Stomach (tissue), 8 donors: ENCODE measurements at regions not wholly inside any gene's neighbourhood (a gene's known extent, or its start where the extent isn't known, plus 50 kb on each side); places are given as distances from the start of the nearest gene placed in this dataset.

Source experiments
- DNase-seq, 2 donors: peaks; one replicate each; pipeline versions ENCODE4 v3.0.0 to v3.0.0-alpha.2; 2013 to 2019
- H3K27ac ChIP-seq, 5 donors: fragments of 200-600 bp in 4 of 5; sonication (generic) in 4 of 5; one replicate each; pipeline ENCODE4 v1.5.1; 2013 to 2019; ENCODE audit warnings: mild to moderate bottlenecking in 1 of 5, moderate library complexity in 1 of 5
- H3K27me3 ChIP-seq, 3 donors: fragments of 200-600 bp; sonication (generic); one replicate each; pipeline ENCODE4 v1.5.1; 2017 to 2019; ENCODE audit warnings: mixed run types in 1 of 3
- H3K36me3 ChIP-seq, 4 donors: fragments of 200-600 bp; sonication (generic); 1 replicate in 3 of 4; 2 replicates in 1 of 4; pipeline ENCODE4 v1.5.1; 2016 to 2019
- H3K4me1 ChIP-seq, 4 donors: fragments of 200-600 bp; sonication (generic); one replicate each; pipeline ENCODE4 v1.5.1; 2016 to 2019
- H3K4me3 ChIP-seq, 4 donors: fragments of 200-600 bp; sonication (generic) in 3 of 4; one replicate each; pipeline ENCODE4 v1.5.1; 2016 to 2019; ENCODE audit warnings: mild to moderate bottlenecking in 1 of 4
- H3K9me3 ChIP-seq, 4 donors: fragments of 200-600 bp; sonication (generic); one replicate each; pipeline ENCODE4 v1.5.1; 2016 to 2019
- EP300 ChIP-seq: sonication (generic); formaldehyde crosslinking; IDR thresholded peaks from one replicate; pipeline ENCODE4 v1.6.1; 2017; ENCODE audit warnings: antibody characterized with exemption
- POLR2A ChIP-seq, 4 donors: fragments of 450-650 bp; IDR thresholded peaks; one replicate each; pipeline ENCODE4 v1.6.1; 2016; ENCODE audit warnings: antibody characterized with exemption in 4 of 4, control low read depth in 2 of 4, mild to moderate bottlenecking in 1 of 4, moderate library complexity in 1 of 4
- POLR2AphosphoS5 ChIP-seq, 3 donors: sonication (generic); formaldehyde crosslinking; IDR thresholded peaks; one replicate each; pipeline ENCODE4 v1.6.1; 2016; ENCODE audit warnings: antibody characterized with exemption in 3 of 3
- WGBS, 5 donors: extraction: QIAGEN DNeasy Blood & Tissue Kit in 3 of 5; methylation state at CpG; one replicate each; pipeline versions ENCODE4 v1.1.5 to v1.1.7; 2013 to 2018; 5-methylcytosine and 5-hydroxymethylcytosine counted together
- intact Hi-C: fragments of 100-400 bp; cut with DNase I; formaldehyde crosslinking; loops from one replicate; pipeline ENCODE4 v1.15.1; 2023; ENCODE audit warnings: low total_unique reads
- TF ChIP-seq, protein P1 (sequence below), 7 experiments: fragments of 450-650 bp in 4 of 7; fragments of 200-600 bp in 3 of 7; sonication (generic) in 3 of 7; IDR thresholded peaks; one replicate each; pipeline ENCODE4 v1.5.1; 2016 to 2019; ENCODE audit warnings: antibody characterized with exemption in 7 of 7, control low read depth in 2 of 7, mild to moderate bottlenecking in 1 of 7
- donor health status: healthy with polysubstance abuse.
- donor health status: Bipolar disorder and iron deficiency.
- donor health status: healthy.

DNA sequence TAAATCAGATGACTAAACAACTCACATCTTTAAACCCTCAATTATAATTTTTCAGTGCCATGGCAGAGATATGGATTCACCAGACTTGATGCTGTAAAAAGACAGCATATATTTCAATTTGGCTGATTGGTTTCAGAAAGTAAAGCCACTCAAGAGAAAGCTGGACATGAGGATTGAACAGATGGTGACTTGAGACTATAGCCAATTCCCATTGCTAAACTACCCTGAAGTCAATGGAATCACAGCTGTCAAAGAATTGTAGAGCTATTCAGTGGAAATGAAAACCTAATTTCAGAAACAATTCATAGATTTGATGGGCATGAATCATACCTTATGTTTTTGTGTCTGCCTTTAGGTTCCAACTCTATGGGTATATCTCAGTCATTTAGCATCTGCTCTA is 510.6 kb upstream of the BOD1L1 start:
- intact Hi-C loops, result no loop called here
- Histone ChIP-seq H3K4me1 (no peaks in the 10 kb centered on the region), H3K36me3 (no peaks in the 10 kb centered on the region), H3K27me3 (no peaks in the 10 kb centered on the region), H3K4me3 (no peak overlapping the region), H3K27ac (no peak overlapping the region), H3K9me3 (no peaks in the 10 kb centered on the region)
- DNase-seq, result no peak
- no peak for TF ChIP-seq POLR2AphosphoS5 (IDR thresholded peaks at IDR 0.05)
- TF ChIP-seq EP300, result no peak
- TF ChIP-seq, protein P1, sequence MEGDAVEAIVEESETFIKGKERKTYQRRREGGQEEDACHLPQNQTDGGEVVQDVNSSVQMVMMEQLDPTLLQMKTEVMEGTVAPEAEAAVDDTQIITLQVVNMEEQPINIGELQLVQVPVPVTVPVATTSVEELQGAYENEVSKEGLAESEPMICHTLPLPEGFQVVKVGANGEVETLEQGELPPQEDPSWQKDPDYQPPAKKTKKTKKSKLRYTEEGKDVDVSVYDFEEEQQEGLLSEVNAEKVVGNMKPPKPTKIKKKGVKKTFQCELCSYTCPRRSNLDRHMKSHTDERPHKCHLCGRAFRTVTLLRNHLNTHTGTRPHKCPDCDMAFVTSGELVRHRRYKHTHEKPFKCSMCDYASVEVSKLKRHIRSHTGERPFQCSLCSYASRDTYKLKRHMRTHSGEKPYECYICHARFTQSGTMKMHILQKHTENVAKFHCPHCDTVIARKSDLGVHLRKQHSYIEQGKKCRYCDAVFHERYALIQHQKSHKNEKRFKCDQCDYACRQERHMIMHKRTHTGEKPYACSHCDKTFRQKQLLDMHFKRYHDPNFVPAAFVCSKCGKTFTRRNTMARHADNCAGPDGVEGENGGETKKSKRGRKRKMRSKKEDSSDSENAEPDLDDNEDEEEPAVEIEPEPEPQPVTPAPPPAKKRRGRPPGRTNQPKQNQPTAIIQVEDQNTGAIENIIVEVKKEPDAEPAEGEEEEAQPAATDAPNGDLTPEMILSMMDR (IDR thresholded peaks at IDR 0.05), result no peak
- TF ChIP-seq POLR2A (IDR thresholded peaks at IDR 0.05), result no peak

DNA sequence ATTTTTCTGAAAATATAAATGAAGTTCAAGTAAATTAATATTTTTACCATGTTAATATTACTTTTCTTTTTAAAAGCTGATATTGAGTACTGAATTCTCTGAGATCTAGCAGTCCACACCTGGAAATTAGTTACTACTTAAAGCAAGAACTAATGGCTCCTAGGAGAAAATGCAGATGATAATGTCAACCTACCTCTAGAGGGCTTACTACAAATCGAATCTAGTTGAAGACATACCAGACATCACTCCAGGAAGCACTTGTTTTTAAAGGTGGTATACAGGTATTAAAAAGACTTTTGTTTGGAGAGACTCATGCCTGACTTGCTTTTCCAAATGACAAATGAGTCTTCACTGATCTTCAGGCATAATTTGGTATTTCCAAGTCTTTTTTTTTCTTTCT is 516.4 kb upstream of the BOD1L1 start:
- H3K4me1 ChIP-seq, result no peaks in the 10 kb centered on the region
- intact Hi-C loops, result no loop called here
- H3K27me3 ChIP-seq, result no peaks in the 10 kb centered on the region
- WGBS, 5 donors, result 14 to 31% (median 17%) methylated on average over 1 of the region's 1 CpG
- TF ChIP-seq POLR2AphosphoS5 (IDR thresholded peaks at IDR 0.05), result no peak
- no peak for TF ChIP-seq EP300
- TF ChIP-seq, protein P1 (IDR thresholded peaks at IDR 0.05), result no peak
- TF ChIP-seq POLR2A (IDR thresholded peaks at IDR 0.05), result no peak
- H3K36me3 ChIP-seq, result no peaks in the 10 kb centered on the region
- no peaks in the 10 kb centered on the region for H3K9me3 ChIP-seq
- H3K4me3 ChIP-seq, result no peak overlapping the region
- no peak for DNase-seq
- H3K27ac ChIP-seq, result no peak overlapping the region

DNA sequence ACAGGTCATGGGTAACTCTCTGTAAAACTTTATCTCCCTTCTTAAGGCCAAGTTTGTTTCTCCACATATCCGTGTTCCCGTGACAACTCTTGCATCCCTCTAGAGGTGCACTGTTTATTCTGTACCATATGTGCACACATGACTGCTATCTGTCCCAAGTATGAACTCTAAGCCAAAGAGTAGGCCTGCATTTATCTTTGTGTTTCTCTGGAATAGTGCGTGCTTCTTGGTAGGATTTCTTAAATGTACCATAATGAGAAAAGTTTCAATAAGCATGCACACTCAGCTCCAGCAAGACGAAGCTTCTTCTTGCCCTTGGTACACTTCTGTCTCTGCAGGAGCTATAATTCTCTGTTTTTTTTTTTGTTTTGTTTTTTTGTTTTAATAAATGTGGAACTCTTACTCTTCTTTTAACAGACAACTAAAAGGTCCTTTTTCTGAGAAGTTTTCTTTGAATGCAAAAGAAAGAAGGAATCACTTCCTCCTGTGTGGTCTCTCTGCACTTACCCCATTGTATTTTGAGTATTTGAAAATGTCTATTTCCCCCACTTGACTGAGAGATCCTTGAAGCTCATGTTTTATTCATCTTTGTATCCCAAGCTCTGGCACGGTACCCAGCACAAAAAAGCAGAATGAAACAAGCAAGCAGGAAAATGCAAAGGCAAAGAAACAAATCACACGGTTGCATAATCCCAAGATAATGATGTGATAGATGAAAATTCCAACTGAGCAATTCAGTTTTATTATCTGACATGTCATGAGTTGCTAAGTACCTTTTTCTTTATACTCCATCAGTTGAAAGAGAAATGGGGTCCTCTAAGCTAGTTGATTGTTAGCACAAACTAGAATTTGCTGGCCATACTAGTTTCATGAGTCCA is 521.9 kb upstream of the BOD1L1 start:
- 45 to 51% (median 49%) methylated on average over 5 to 6 of the region's 6 CpGs for WGBS, 5 donors

DNA sequence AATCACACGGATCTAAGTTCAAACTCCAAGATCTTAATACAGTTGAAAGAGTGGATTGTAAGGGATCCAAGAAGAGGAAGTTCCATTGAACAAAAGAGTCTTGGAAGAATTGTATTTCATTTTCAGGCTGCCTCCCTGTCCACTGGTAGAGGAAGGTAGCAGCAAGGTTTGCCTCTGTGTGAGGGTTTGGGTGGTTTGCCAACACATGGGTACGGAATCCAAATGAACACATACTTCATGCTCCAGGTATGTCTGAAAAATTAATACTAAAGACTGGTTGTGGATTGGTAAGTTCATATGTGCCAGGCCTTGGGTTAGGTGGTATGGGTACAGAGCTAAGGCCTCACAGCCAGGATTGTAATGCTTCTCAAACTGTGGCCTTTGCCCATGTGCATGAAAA is 523.6 kb upstream of the BOD1L1 start:
- TF ChIP-seq POLR2A (IDR thresholded peaks at IDR 0.05), result no peak
- TF ChIP-seq EP300, result no peak
- no peak for TF ChIP-seq POLR2AphosphoS5 (IDR thresholded peaks at IDR 0.05)
- TF ChIP-seq, protein P1 (IDR thresholded peaks at IDR 0.05), result no peak
- WGBS, 5 donors, result 45 to 77% (median 64%) methylated on average over 2 of the region's 2 CpGs
- Histone ChIP-seq H3K27me3 (no peaks in the 10 kb centered on the region), H3K4me1 (no peaks in the 10 kb centered on the region), H3K27ac (no peak overlapping the region), H3K4me3 (no peak overlapping the region), H3K36me3 (no peaks in the 10 kb centered on the region), H3K9me3 (no peaks in the 10 kb centered on the region)
- intact Hi-C loops, result no loop called here
- DNase-seq, result no peak

More for the DNA sequence above, 521.9 kb upstream of the BOD1L1 start:
- TF ChIP-seq POLR2AphosphoS5 (IDR thresholded peaks at IDR 0.05), result no peak
- no peaks in the 10 kb centered on the region for H3K4me1 ChIP-seq
- H3K36me3 ChIP-seq, result no peaks in the 10 kb centered on the region
- intact Hi-C loops, result no loop called here
- peak in 1 of 2 donors; percentile 7 for DNase-seq
- no peaks in the 10 kb centered on the region for H3K27me3 ChIP-seq
- H3K27ac ChIP-seq, result no peak overlapping the region
- H3K9me3 ChIP-seq, result no peaks in the 10 kb centered on the region
- no peak overlapping the region for H3K4me3 ChIP-seq
